Stimulated activated CD8-positive, alpha-beta memory T cell treated with anti-CD3 and anti-CD28 coated beads, Interleukin-15, amount 100 ng/mL, for 48 hours (primary cell): ENCODE measurements at regions not wholly inside any gene's neighbourhood (a gene's known extent, or its start where the extent isn't known, plus 50 kb on each side); places are given as distances from the start of the nearest gene placed in this dataset.

Experiments used
- DNase-seq, 2 donors: peaks; one replicate each; pipeline ENCODE4 v3.0.0-alpha.2; 2020; ENCODE audit warnings: low read depth in 2 of 2

GRCh38 chr16:62240722-62241121, 204.5 kb upstream of the CDH8 start:
- DNase-seq = no peak

DNA sequence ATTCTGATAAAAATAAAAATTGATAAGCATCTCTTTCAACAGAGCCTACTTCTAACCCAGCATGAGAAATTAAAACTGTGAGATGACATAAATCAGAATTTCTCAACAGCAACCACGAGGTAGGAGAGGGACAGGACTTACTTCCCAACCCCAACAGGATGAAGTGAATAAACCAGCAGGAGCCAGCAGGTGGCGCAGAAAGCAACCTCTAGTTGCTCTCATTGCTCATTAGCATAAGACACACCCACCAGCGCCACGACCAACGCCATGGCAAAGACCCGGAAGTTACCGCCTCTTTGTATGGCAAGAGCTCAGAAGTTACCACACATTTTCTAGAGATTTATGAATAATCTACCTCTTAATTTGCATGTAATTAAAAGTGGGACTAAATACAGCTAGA, 189.4 kb upstream of the CDH8 start:
- DNase-seq = peak; percentile 1 to 4

GRCh38 chr16:62224646-62225209, 188.5 kb upstream of the CDH8 start:
- no peak for DNase-seq

GRCh38 chr16:62216837-62217236, 180.6 kb upstream of the CDH8 start:
- no peak for DNase-seq

- no peak for DNase-seq
Observed at GRCh38 chr16:62213763-62214162, 177.5 kb upstream of the CDH8 start.

- DNase-seq = no peak
Observed at GRCh38 chr16:62208934-62209333, 172.7 kb upstream of the CDH8 start.

- DNase-seq = no peak
Observed at GRCh38 chr16:62205459-62205858, 169.2 kb upstream of the CDH8 start.

GRCh38 chr16:62201911-62202310, 165.7 kb upstream of the CDH8 start:
- DNase-seq = no peak

- DNase-seq = no peak
Observed at GRCh38 chr16:62194828-62195227, 158.6 kb upstream of the CDH8 start.

- DNase-seq = no peak
Observed at GRCh38 chr16:62190426-62190825, 154.2 kb upstream of the CDH8 start.

DNA sequence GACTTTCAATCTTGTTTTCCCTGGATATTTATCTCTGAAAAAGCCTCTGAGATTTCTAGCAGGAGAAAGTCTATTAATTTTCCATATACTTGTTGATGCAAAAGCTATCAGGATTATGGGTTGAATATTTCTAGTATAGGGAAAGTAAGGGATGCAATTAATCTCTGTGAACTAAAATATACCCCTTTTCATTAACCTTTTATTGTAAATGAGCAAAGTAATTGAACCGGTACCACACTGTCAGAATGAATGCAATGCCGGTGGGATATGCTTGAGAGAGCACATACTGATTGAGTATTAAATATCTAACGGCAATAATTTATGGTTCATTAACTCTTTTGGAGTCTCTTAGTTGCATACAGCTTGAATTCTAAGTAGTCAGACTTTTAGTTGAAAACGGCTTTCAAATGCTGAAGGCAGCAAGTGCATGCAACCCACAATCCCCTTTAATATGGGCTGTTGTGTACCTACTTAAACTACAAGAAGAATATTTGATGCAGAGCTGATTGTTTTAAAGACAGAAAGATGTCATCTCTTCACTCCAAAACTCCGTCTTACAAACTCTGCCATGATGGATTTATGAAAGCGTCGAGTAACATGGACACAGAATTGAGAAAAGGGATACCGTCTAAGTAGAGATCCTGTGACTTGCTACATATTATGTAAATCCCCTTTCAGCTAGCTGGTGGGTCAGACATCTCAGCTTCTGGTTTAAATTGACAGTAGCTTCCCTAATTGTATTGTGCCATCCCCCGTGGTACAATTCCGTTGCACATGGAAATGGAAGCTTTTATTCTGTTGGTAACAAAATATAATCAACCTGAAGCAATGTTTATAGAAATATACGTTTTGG, 141.3 kb upstream of the CDH8 start:
- DNase-seq = no peak

GRCh38 chr16:62170642-62171041, 134.4 kb upstream of the CDH8 start:
- DNase-seq = no peak

- no peak for DNase-seq
Observed at GRCh38 chr16:62167551-62167950, 131.3 kb upstream of the CDH8 start.

- DNase-seq = no peak
Observed at GRCh38 chr16:62157544-62157943, 121.3 kb upstream of the CDH8 start.

- no peak for DNase-seq
Observed at GRCh38 chr16:62156971-62157370, 120.7 kb upstream of the CDH8 start.

DNA sequence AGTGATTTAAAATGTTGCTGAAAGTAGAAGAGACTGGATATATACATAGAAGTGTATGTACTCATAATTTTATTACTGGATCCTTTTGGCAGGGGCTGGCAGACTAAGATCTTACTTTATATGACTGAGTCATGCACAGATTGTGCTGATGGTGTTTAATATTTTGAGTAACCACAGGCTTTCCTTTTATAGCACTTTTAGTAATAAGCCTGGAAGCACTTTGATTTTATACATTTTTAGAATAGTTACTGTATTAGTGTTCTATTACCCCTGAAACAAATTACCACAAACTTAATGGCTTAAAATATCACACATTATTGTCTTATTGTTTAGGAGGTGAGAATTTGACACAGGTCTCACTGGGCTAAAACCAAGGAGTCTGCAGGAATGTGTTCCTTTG, 113.4 kb upstream of the CDH8 start:
- no peak for DNase-seq

- DNase-seq = no peak
Observed at GRCh38 chr16:62137996-62138395, 101.8 kb upstream of the CDH8 start.

GRCh38 chr16:62135911-62136310, 99.7 kb upstream of the CDH8 start:
- no peak for DNase-seq

DNA sequence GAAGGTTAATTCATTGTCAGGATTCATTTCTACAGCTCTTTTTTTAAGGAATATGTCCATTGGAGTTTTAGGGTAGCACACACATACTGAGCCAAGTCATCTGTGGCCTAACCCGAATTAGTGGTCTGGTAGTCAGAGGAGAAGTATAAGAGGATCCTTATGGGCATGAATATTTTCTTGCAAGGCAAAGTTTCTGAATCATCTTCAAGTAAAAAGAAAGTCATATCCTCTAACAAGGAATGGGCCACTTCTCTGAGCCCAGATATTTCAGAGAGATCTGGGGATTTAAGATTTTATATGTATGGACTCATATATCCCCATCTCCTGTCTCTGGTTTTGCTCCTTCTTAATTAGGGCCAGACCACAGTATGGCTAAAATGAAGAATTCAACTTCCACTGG, 99.2 kb upstream of the CDH8 start:
- no peak for DNase-seq

DNA sequence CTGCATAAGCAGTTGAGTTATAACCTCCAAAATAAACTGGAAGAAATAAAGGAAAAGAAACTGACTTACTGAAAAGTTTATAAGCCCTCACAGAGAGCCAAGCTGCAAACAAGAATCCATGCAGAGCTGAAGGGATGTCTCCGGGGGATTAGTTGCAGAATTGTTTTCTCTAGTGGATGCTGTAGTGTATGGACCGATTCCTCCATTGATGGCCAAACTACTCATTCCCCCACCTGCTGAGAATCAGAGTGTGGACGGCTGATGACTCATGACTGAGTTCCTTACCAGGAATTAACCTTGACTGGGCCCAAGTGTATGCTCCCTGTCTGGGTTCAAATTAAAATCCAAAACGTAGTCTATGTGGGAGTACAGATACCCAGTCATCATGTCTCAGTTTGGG, 93.9 kb upstream of the CDH8 start:
- DNase-seq = no peak

- DNase-seq = no peak
Observed at GRCh38 chr16:62105244-62105643, 69.0 kb upstream of the CDH8 start.

GRCh38 chr16:62102588-62102987, 66.3 kb upstream of the CDH8 start:
- DNase-seq = no peak

- DNase-seq = no peak
Observed at GRCh38 chr16:62100651-62101050, 64.4 kb upstream of the CDH8 start.

- DNase-seq = no peak
Observed at GRCh38 chr16:62089715-62090114, 53.5 kb upstream of the CDH8 start.
